Mammary epithelial cell (primary cell): ENCODE measurements at regions not wholly inside any gene's neighbourhood (a gene's known extent, or its start where the extent isn't known, plus 50 kb on each side); places are given as distances from the start of the nearest gene placed in this dataset.

Experiments
- CTCF ChIP-seq, 2 donors: IDR thresholded peaks in 1 of 2; conservative IDR thresholded peaks in 1 of 2; 2 replicates each; pipeline ENCODE4 v1.5.1; 2011 to 2012; ENCODE audit warnings: inconsistent platforms in 2 of 2, low read length in 2 of 2, mild to moderate bottlenecking in 2 of 2, control low read depth in 1 of 2, low read depth in 1 of 2; ENCODE audit not compliant: insufficient read depth in 1 of 2; ENCODE audit errors: extremely low read depth in 1 of 2
- EZH2 ChIP-seq: IDR thresholded peaks from 2 replicates; pipeline ENCODE4 v1.6.1; 2012; ENCODE audit warnings: low read length, inconsistent platforms, borderline replicate concordance

GRCh38 chr13:19093369-19093768 is 88.3 kb downstream of the TUBA3C start:
- TF ChIP-seq CTCF (conservative IDR thresholded peaks at IDR 0.05 in 1 of 2, IDR thresholded peaks at IDR 0.05 in 1 of 2; ENCODE audit: extremely low read depth in 1 of 2, insufficient read depth in 1 of 2, low read depth in 1 of 2, low read length in 2 of 2) (no peak), EZH2 (no peak)
